Mesodermal cell (in vitro differentiated cells): ENCODE measurements at regions not wholly inside any gene's neighbourhood (a gene's known extent, or its start where the extent isn't known, plus 50 kb on each side); places are given as distances from the start of the nearest gene placed in this dataset.
"Not testable (repeated sequence)": the region's sequence is repeated elsewhere in the genome, so short reads cannot be mapped to it uniquely, and the experiment has no call there.

Experiments
- H3K27ac ChIP-seq: 2 replicates; pipeline ENCODE4 v1.7.0; 2013; ENCODE audit warnings: mild to moderate bottlenecking, low read depth, low read length, moderate library complexity; ENCODE audit not compliant: severe bottlenecking
- H3K36me3 ChIP-seq: 2 replicates; pipeline ENCODE4 v1.7.1; 2013; ENCODE audit warnings: mild to moderate bottlenecking, low read length, moderate library complexity; ENCODE audit not compliant: control insufficient read depth, insufficient read depth
- H3K4me1 ChIP-seq: one replicate; pipeline ENCODE4 v1.7.1; 2013; ENCODE audit warnings: mild to moderate bottlenecking, low read length; ENCODE audit not compliant: insufficient read depth, control insufficient read depth, poor library complexity, severe bottlenecking
- H3K4me3 ChIP-seq: 2 replicates; pipeline ENCODE4 v1.7.0; 2013; ENCODE audit warnings: low read length, control low read depth, mild to moderate bottlenecking; ENCODE audit not compliant: insufficient read depth, poor library complexity, severe bottlenecking; ENCODE audit errors: extremely low read depth
- H3K9me3 ChIP-seq: 2 replicates; pipeline ENCODE4 v1.7.1; 2013; ENCODE audit warnings: mild to moderate bottlenecking, low read length, moderate library complexity; ENCODE audit not compliant: control insufficient read depth
- WGBS, 2 experiments: methylation state at CpG; one replicate each; pipeline ENCODE4 v1.1.5; 2013; ENCODE audit warnings: missing lambda C conversion rate in 2 of 2; ENCODE audit not compliant: insufficient coverage in 2 of 2; 5-methylcytosine and 5-hydroxymethylcytosine counted together

DNA sequence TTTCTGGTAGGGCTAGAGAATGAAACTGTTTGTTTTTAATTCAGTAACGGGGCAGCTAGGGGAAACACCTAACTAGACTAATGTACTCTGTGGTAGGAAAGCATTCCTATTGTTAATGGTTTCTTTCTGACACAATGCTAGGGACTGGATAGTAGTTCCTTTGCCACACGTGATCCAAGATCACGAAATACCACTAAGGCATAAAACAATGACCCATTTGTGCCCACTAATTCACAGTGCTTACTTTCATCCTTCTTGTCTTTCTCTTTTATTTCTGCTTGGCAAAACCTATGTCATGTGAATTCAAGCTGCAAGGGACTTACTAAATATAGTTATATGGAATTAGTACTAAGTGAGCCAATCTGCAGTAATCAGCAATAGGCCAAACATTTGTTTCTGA is 834.1 kb upstream of the SLITRK6 start:
- no peaks in the 10 kb centered on the region for H3K9me3 ChIP-seq
- no peaks in the 10 kb centered on the region for H3K4me1 ChIP-seq
- WGBS, 2 experiments, result 93 to 100% methylated on average over 2 to 3 of the region's 3 CpGs
- no peaks in the 10 kb centered on the region for H3K36me3 ChIP-seq
- no peak overlapping the region for H3K4me3 ChIP-seq
- H3K27ac ChIP-seq, result no peak overlapping the region

- H3K4me1 ChIP-seq, H3K27ac ChIP-seq, H3K36me3 ChIP-seq, H3K4me3 ChIP-seq, H3K9me3 ChIP-seq: not testable (repeated sequence)
- WGBS, 2 experiments, result 75 to 85% methylated on average over 5 of the region's 5 CpGs
These were observed 852.0 kb upstream of the SLITRK6 start for GRCh38 chr13:86651171-86651570.

DNA sequence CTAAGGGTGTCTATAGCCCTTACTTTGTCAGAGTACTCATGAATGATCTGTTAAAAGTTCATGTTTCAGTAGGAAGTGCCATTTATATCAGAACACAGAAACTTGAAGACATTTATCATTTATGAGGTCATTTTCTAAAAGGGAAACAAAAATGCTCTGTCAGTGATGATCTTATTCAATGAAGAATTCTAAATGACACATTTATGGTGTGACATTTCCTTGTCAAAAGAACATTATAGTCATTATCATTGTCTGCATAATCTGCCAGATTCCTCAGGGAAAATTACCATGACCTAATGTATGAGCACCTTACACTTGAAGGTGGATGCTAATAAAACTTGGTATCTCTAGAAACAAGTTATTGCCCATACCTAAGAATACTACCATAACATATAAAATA is 853.8 kb upstream of the SLITRK6 start:
- H3K4me1 ChIP-seq, result no peaks in the 10 kb centered on the region
- H3K27ac ChIP-seq, result no peak overlapping the region
- H3K4me3 ChIP-seq, result no peak overlapping the region
- H3K9me3 ChIP-seq, result no peaks in the 10 kb centered on the region
- H3K36me3 ChIP-seq, result no peaks in the 10 kb centered on the region

- H3K4me3 ChIP-seq, result no peak overlapping the region
- no peaks in the 10 kb centered on the region for H3K9me3 ChIP-seq
- 100% methylated on average over 1 of the region's 3 CpGs; no CpG with 5 or more reads in 1 of the 2 experiments for WGBS, 2 experiments
- H3K4me1 ChIP-seq, result no peaks in the 10 kb centered on the region
- H3K27ac ChIP-seq, result no peak overlapping the region
- no peaks in the 10 kb centered on the region for H3K36me3 ChIP-seq
These were observed 856.3 kb upstream of the SLITRK6 start for GRCh38 chr13:86655561-86655960.

- Histone ChIP-seq H3K36me3 (no peaks in the 10 kb centered on the region), H3K4me3 (no peak overlapping the region), H3K4me1 (no peaks in the 10 kb centered on the region), H3K9me3 (no peaks in the 10 kb centered on the region), H3K27ac (no peak overlapping the region)
- 100% methylated on average over 1 of the region's 1 CpG; no CpG with 5 or more reads in 1 of the 2 experiments for WGBS, 2 experiments
These were observed 860.9 kb upstream of the SLITRK6 start for GRCh38 chr13:86660090-86660489.

DNA sequence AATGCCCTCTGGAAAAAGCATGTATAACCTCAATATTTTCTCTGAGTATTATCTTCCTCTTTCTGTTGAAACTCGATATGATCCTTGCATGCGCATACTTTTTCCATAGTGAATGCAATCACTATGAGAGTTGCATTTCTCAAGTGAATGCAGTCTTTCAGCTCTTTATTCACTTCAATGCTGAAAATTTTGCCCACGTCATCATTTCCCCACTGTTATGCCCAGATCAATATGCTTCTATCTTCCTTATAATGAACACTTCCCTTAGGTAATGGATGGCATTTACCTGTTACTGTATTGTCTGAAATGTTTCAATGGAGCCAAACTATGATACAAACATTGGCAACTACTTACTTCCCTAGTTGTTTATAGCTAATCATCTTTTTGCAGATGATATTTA is 866.6 kb upstream of the SLITRK6 start:
- Histone ChIP-seq H3K4me3 (no peak overlapping the region), H3K4me1 (no peaks in the 10 kb centered on the region), H3K36me3 (no peaks in the 10 kb centered on the region), H3K27ac (no peak overlapping the region), H3K9me3 (no peaks in the 10 kb centered on the region)
- WGBS, 2 experiments, result 100% methylated on average over 1 to 2 of the region's 3 CpGs

GRCh38 chr13:86673931-86674431 is 874.8 kb upstream of the SLITRK6 start:
- no peak overlapping the region for H3K4me3 ChIP-seq
- H3K27ac ChIP-seq, result no peak overlapping the region
- H3K4me1 ChIP-seq, result no peaks in the 10 kb centered on the region
- no peaks in the 10 kb centered on the region for H3K36me3 ChIP-seq
- no peaks in the 10 kb centered on the region for H3K9me3 ChIP-seq

DNA sequence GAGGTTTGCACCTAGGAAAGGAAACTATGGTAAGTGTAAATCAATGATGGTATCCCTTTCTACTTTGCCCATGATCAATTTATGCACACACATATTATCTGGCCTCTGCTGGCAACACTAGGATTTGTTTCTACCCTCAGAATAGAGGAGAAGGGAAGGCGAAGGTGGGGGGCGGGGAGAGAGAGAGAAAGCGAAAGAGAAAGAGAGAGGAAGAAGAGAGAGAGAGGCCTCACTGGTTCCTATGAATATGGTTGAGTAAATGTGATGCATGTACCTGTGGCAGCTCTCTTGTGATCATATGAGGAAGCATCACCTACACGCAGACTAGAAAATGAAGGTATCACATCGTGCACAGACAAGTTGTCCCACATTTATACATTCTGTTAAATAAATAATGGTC is 882.0 kb upstream of the SLITRK6 start:
- H3K9me3 ChIP-seq, result no peaks in the 10 kb centered on the region
- H3K4me1 ChIP-seq, result peaks cover 6% of the 10 kb centered on the region
- 96 to 100% methylated on average over 3 of the region's 5 CpGs for WGBS, 2 experiments
- H3K4me3 ChIP-seq, result no peak overlapping the region
- no peak overlapping the region for H3K27ac ChIP-seq
- H3K36me3 ChIP-seq, result no peaks in the 10 kb centered on the region

GRCh38 chr13:86684402-86684801 is 885.2 kb upstream of the SLITRK6 start:
- Histone ChIP-seq H3K9me3 (no peaks in the 10 kb centered on the region), H3K36me3 (no peaks in the 10 kb centered on the region), H3K27ac (no peak overlapping the region), H3K4me1 (peaks cover 6% of the 10 kb centered on the region), H3K4me3 (no peak overlapping the region)

GRCh38 chr13:86689911-86690310 is 890.7 kb upstream of the SLITRK6 start:
- H3K9me3 ChIP-seq, result no peaks in the 10 kb centered on the region
- no CpG with 5 or more reads among the region's 2 CpGs for WGBS, 2 experiments
- H3K4me3 ChIP-seq, result no peak overlapping the region
- H3K4me1 ChIP-seq, result peaks cover 4% of the 10 kb centered on the region
- no peaks in the 10 kb centered on the region for H3K36me3 ChIP-seq
- H3K27ac ChIP-seq, result no peak overlapping the region

DNA sequence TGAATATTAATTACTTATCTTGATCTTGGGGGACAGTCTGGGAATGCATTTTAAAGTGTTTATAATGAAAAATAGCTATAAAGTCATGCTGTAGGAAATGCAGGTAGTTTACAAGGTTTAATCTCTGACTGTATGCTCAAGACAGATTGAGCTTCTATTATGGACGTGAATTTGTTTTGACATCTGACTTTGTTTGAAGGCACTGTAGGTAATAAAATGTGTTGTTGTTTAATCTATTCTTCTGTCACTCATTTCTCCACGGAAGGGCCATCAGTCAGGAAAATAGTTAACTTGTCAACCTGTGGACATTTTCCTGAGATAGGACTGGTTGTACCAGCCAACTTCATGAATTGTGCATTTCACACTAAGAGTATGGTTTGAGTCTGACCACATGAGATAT is 893.1 kb upstream of the SLITRK6 start:
- H3K9me3 ChIP-seq, result no peaks in the 10 kb centered on the region
- no peak overlapping the region for H3K27ac ChIP-seq
- H3K4me3 ChIP-seq, result no peak overlapping the region
- H3K36me3 ChIP-seq, result no peaks in the 10 kb centered on the region
- WGBS, 2 experiments, result 71 to 86% methylated on average over 1 of the region's 2 CpGs
- no peaks in the 10 kb centered on the region for H3K4me1 ChIP-seq

DNA sequence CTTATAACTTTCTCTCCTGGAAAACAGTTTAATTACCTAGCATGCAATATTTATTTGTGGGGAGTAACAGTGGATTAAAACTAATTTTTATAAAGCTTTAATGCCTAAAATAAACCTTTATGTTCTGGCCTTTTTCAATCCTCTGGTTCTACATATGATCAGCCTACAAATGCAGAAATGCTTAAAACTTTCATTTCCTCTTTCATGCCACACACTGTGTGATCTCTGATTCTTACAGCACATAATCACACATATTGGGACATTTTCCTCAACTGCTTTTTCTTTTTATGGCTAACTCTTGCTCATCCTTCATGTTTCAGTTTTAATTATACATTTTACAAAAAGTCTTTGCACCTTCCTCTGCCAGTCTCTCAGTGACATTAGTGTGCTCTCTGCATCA is 910.8 kb upstream of the SLITRK6 start:
- Histone ChIP-seq H3K27ac (no peak overlapping the region), H3K4me3 (no peak overlapping the region), H3K4me1 (no peaks in the 10 kb centered on the region), H3K9me3 (no peaks in the 10 kb centered on the region), H3K36me3 (no peaks in the 10 kb centered on the region)
